ENCODE measurements at regions not wholly inside any gene's neighbourhood (a gene's known extent, or its start where the extent isn't known, plus 50 kb on each side); places are given as distances from the start of the nearest gene placed in this dataset.

GRCh38 chr1:157200451-157200850 lies 62.3 kb upstream of the ETV3 start:
- Mint-ChIP-seq H3K36me3 (no peaks in the 10 kb centered on the region), H3K4me3 (no peak overlapping the region), H3K27ac (no peak overlapping the region), H3K27me3 (ENCODE audit: low read depth) (peaks cover 5% of the 10 kb centered on the region), H3K9me3 (no peaks in the 10 kb centered on the region), H3K4me1 (peaks cover 20% of the 10 kb centered on the region)
- no peak for ATAC-seq
- ChIA-PET CTCF (no interaction called here), POLR2A (no interaction called here)
- no peak for TF ChIP-seq SMAD3 (CRISPR knock-in tag; IDR thresholded peaks at IDR 0.05; ENCODE audit: borderline replicate concordance)
- TF ChIP-seq FOXK1 (CRISPR knock-in tag; IDR thresholded peaks at IDR 0.05): no peak
- TF ChIP-seq, protein P1, sequence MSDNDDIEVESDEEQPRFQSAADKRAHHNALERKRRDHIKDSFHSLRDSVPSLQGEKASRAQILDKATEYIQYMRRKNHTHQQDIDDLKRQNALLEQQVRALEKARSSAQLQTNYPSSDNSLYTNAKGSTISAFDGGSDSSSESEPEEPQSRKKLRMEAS (CRISPR knock-in tag; IDR thresholded peaks at IDR 0.05): no peak
- TF ChIP-seq, protein P2, sequence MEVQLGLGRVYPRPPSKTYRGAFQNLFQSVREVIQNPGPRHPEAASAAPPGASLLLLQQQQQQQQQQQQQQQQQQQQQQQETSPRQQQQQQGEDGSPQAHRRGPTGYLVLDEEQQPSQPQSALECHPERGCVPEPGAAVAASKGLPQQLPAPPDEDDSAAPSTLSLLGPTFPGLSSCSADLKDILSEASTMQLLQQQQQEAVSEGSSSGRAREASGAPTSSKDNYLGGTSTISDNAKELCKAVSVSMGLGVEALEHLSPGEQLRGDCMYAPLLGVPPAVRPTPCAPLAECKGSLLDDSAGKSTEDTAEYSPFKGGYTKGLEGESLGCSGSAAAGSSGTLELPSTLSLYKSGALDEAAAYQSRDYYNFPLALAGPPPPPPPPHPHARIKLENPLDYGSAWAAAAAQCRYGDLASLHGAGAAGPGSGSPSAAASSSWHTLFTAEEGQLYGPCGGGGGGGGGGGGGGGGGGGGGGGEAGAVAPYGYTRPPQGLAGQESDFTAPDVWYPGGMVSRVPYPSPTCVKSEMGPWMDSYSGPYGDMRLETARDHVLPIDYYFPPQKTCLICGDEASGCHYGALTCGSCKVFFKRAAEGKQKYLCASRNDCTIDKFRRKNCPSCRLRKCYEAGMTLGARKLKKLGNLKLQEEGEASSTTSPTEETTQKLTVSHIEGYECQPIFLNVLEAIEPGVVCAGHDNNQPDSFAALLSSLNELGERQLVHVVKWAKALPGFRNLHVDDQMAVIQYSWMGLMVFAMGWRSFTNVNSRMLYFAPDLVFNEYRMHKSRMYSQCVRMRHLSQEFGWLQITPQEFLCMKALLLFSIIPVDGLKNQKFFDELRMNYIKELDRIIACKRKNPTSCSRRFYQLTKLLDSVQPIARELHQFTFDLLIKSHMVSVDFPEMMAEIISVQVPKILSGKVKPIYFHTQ (CRISPR knock-in tag; IDR thresholded peaks at IDR 0.05): no peak
- no peak for TF ChIP-seq ZNF317 (CRISPR knock-in tag; IDR thresholded peaks at IDR 0.05; ENCODE audit: borderline replicate concordance, low read depth)
- TF ChIP-seq, protein P3, sequence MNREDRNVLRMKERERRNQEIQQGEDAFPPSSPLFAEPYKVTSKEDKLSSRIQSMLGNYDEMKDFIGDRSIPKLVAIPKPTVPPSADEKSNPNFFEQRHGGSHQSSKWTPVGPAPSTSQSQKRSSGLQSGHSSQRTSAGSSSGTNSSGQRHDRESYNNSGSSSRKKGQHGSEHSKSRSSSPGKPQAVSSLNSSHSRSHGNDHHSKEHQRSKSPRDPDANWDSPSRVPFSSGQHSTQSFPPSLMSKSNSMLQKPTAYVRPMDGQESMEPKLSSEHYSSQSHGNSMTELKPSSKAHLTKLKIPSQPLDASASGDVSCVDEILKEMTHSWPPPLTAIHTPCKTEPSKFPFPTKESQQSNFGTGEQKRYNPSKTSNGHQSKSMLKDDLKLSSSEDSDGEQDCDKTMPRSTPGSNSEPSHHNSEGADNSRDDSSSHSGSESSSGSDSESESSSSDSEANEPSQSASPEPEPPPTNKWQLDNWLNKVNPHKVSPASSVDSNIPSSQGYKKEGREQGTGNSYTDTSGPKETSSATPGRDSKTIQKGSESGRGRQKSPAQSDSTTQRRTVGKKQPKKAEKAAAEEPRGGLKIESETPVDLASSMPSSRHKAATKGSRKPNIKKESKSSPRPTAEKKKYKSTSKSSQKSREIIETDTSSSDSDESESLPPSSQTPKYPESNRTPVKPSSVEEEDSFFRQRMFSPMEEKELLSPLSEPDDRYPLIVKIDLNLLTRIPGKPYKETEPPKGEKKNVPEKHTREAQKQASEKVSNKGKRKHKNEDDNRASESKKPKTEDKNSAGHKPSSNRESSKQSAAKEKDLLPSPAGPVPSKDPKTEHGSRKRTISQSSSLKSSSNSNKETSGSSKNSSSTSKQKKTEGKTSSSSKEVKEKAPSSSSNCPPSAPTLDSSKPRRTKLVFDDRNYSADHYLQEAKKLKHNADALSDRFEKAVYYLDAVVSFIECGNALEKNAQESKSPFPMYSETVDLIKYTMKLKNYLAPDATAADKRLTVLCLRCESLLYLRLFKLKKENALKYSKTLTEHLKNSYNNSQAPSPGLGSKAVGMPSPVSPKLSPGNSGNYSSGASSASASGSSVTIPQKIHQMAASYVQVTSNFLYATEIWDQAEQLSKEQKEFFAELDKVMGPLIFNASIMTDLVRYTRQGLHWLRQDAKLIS (CRISPR knock-in tag; IDR thresholded peaks at IDR 0.05; ENCODE audit: borderline replicate concordance): no peak
- no peak for TF ChIP-seq ZNF416 (CRISPR knock-in tag; IDR thresholded peaks at IDR 0.05)
- TF ChIP-seq ERG (CRISPR knock-in tag; IDR thresholded peaks at IDR 0.05): no peak
- TF ChIP-seq GABPB1 (CRISPR knock-in tag; IDR thresholded peaks at IDR 0.05): no peak
- no peak for TF ChIP-seq ZNF219 (CRISPR knock-in tag; IDR thresholded peaks at IDR 0.05; ENCODE audit: borderline replicate concordance)
- no peak for TF ChIP-seq E2F5 (CRISPR knock-in tag; IDR thresholded peaks at IDR 0.05)
- TF ChIP-seq CDX4 (CRISPR knock-in tag; IDR thresholded peaks at IDR 0.05; ENCODE audit: borderline replicate concordance): no peak
- no peak for TF ChIP-seq ESRRA (CRISPR knock-in tag; IDR thresholded peaks at IDR 0.05; ENCODE audit: borderline replicate concordance)
- TF ChIP-seq SMAD4 (CRISPR knock-in tag; IDR thresholded peaks at IDR 0.05): no peak
- DNase-seq (ENCODE audit: low spot score): no peak

GRCh38 chr1:157199421-157199755 lies 61.2 kb upstream of the ETV3 start:
- Mint-ChIP-seq H3K27me3 (ENCODE audit: low read depth) (peaks cover 7% of the 10 kb centered on the region), H3K9me3 (no peaks in the 10 kb centered on the region), H3K27ac (no peak overlapping the region), H3K4me3 (no peak overlapping the region), H3K36me3 (no peaks in the 10 kb centered on the region), H3K4me1 (peaks cover 20% of the 10 kb centered on the region)
- ATAC-seq: no peak
- ChIA-PET POLR2A (no interaction called here), CTCF (interaction anchor here (1.4 to 1.6 kb wide), 2 partner anchors 112 to 749 kb away, joined by 3 to 5 read pairs; no protein-coding TSS in a partner anchor)
- DNase-seq (ENCODE audit: low spot score): no peak
- TF ChIP-seq ATF3 (CRISPR knock-in tag; conservative IDR thresholded peaks at IDR 0.05): no peak
- TF ChIP-seq, protein P2 (CRISPR knock-in tag; IDR thresholded peaks at IDR 0.05): no peak
- no peak for TF ChIP-seq ESRRA (CRISPR knock-in tag; IDR thresholded peaks at IDR 0.05; ENCODE audit: borderline replicate concordance)
- TF ChIP-seq ZMAT4 (CRISPR knock-in tag; IDR thresholded peaks at IDR 0.05): no peak
- TF ChIP-seq, protein P4, sequence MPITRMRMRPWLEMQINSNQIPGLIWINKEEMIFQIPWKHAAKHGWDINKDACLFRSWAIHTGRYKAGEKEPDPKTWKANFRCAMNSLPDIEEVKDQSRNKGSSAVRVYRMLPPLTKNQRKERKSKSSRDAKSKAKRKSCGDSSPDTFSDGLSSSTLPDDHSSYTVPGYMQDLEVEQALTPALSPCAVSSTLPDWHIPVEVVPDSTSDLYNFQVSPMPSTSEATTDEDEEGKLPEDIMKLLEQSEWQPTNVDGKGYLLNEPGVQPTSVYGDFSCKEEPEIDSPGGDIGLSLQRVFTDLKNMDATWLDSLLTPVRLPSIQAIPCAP (CRISPR knock-in tag; IDR thresholded peaks at IDR 0.05): no peak
- no peak for TF ChIP-seq KAT7 (CRISPR knock-in tag; IDR thresholded peaks at IDR 0.05; ENCODE audit: borderline replicate concordance)
- no peak for TF ChIP-seq EMX1 (CRISPR knock-in tag; IDR thresholded peaks at IDR 0.05)
- no peak for TF ChIP-seq TP53 (CRISPR knock-in tag; IDR thresholded peaks at IDR 0.05)

Measured in WTC11 (cell line).